ENCODE measurements at regions not wholly inside any gene's neighbourhood (a gene's known extent, or its start where the extent isn't known, plus 50 kb on each side); places are given as distances from the start of the nearest gene placed in this dataset.

- TF ChIP-seq CTCF (IDR thresholded peaks at IDR 0.05; ENCODE audit: low read depth, low read length): no peak
- no peak for TF ChIP-seq EZH2phosphoT487 (IDR thresholded peaks at IDR 0.05; ENCODE audit: low read depth)
Observed at GRCh38 chr12:84069198-84069597, 843.4 kb downstream of the SLC6A15 start.
